Activated naive CD4-positive, alpha-beta T cell treated with anti-CD3 and anti-CD28 coated beads for 36 hours (primary cell): ENCODE measurements at regions not wholly inside any gene's neighbourhood (a gene's known extent, or its start where the extent isn't known, plus 50 kb on each side); places are given as distances from the start of the nearest gene placed in this dataset.
A peak's percentile ranks its signal among the peaks of the same experiment; 100 is the strongest.

ENCODE experiments used
- CTCF ChIA-PET: fragments of 350-600 bp; sonication (Branson Sonifier 250); formaldehyde crosslinking; loops from one replicate; lab custom pipeline; 2021; ENCODE audit warnings: antibody characterized with exemption; lab: Charles Lee
- DNase-seq: peaks from one replicate; pipeline ENCODE4 v3.0.0-alpha.2; 2020
- H3K27ac Mint-ChIP-seq: one replicate; pipeline ENCODE4 v1.8.0; 2021; ENCODE audit warnings: mild to moderate bottlenecking, mixed read lengths
- H3K27me3 Mint-ChIP-seq: one replicate; pipeline ENCODE4 v1.8.0; 2021; ENCODE audit warnings: low read depth, mixed read lengths
- H3K36me3 Mint-ChIP-seq: one replicate; pipeline ENCODE4 v1.8.0; 2021; ENCODE audit warnings: low read depth, mixed read lengths
- H3K4me1 Mint-ChIP-seq: one replicate; pipeline ENCODE4 v1.8.0; 2021; ENCODE audit warnings: low read depth, mixed read lengths
- H3K4me3 Mint-ChIP-seq: one replicate; pipeline ENCODE4 v1.8.0; 2021; ENCODE audit warnings: mild to moderate bottlenecking, moderate library complexity, mixed read lengths
- H3K9me3 Mint-ChIP-seq: one replicate; pipeline ENCODE4 v1.8.0; 2021; ENCODE audit warnings: mixed read lengths
- intact Hi-C: fragments of 100-400 bp; cut with micrococcal nuclease; formaldehyde crosslinking; loops from one replicate; pipeline ENCODE4 v1.15.1; 2023

GRCh38 chr1:31503570-31503969 lies 72.7 kb upstream of the TINAGL1 start:
- H3K27ac Mint-ChIP-seq: no peak overlapping the region

DNA sequence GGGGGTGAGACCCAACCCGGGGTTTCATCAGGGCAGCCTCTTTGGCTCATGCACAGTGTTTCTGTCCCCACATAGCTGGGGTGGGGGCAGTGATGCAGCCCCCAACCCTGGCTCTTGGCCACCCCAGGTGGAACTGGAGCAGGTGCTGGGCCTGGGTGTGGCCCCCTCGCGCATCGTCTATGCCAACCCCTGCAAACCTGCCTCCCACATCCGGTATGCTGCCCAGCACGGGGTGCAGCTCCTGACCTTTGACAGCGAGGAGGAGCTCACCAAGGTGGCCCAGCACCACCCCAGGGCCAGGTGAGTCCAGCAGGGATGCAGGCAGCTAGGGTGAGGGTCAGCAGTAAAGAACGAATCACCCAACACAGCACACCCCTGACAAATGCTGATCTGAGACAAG lies 72.3 kb upstream of the TINAGL1 start:
- intact Hi-C loops: no loop called here
- H3K27ac Mint-ChIP-seq: no peak overlapping the region
- no peaks in the 10 kb centered on the region for H3K36me3 Mint-ChIP-seq
- H3K9me3 Mint-ChIP-seq: no peaks in the 10 kb centered on the region
- peaks cover 16% of the 10 kb centered on the region for H3K4me1 Mint-ChIP-seq
- H3K4me3 Mint-ChIP-seq: no peak overlapping the region
- no peaks in the 10 kb centered on the region for H3K27me3 Mint-ChIP-seq
- CTCF ChIA-PET: no interaction called here
- DNase-seq: no peak

More at GRCh38 chr1:31503570-31503969, 72.7 kb upstream of the TINAGL1 start:
- H3K9me3 Mint-ChIP-seq: no peaks in the 10 kb centered on the region
- no peaks in the 10 kb centered on the region for H3K27me3 Mint-ChIP-seq
- peaks cover 14% of the 10 kb centered on the region for H3K4me1 Mint-ChIP-seq
- no peak for DNase-seq
- H3K4me3 Mint-ChIP-seq: no peak overlapping the region
- intact Hi-C loops: no loop called here
- CTCF ChIA-PET: no interaction called here
- H3K36me3 Mint-ChIP-seq: no peaks in the 10 kb centered on the region

DNA sequence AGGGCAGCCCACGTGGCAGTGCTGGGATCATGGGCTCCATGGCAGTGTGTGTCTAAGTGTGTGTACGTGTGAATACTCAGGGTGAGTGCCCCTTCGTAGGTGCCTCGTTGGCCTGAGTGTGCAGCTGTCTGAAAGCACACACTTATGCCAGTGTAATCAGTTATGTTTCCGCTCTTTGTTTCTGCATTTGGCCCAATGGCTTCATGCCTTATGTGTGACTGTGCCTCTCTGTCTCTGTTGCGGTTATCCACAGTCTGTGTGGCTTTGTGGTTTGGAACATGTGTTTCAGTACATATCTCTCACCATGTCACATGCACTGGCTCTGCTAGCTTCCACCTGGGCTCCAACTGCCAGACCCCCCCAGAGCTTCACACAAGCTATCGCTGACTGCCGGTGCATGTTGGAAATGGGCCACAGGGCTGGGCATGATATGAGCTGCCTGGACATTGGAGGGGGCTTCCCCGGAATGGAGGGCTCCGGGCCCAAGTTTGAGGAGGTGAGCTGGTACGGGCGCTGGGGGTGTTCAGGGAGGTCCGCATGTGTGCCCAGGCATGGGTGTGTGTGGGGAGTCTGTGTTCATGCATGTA lies 70.3 kb upstream of the TINAGL1 start:
- Mint-ChIP-seq H3K4me3 (no peak overlapping the region), H3K4me1 (peaks cover 19% of the 10 kb centered on the region), H3K27ac (no peak overlapping the region), H3K36me3 (no peaks in the 10 kb centered on the region), H3K27me3 (no peaks in the 10 kb centered on the region), H3K9me3 (no peaks in the 10 kb centered on the region)
- DNase-seq: peak; percentile 71
- intact Hi-C loops: no loop called here
- CTCF ChIA-PET: no interaction called here

DNA sequence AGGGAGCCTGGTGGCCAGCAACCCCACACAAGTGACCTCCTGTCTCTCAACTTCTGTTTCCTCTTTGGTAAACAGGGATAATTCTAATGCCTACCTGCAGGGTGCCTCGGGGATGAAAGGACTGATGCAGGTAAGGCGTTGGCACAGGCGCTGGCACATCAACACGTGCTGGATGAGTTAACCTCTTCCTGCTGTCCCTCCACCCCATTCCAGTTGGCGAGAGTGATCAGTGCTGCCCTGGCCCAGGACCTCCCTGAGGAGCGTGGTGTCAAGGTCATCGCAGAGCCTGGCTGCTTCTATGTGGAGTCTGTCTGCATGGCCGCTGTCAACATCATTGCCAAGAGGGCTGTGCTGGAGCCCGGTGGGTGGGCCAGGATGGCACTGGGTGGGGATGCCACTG lies 69.1 kb upstream of the TINAGL1 start:
- DNase-seq: no peak
- Mint-ChIP-seq H3K4me3 (no peak overlapping the region), H3K4me1 (peaks cover 19% of the 10 kb centered on the region), H3K9me3 (no peaks in the 10 kb centered on the region), H3K27ac (no peak overlapping the region), H3K27me3 (no peaks in the 10 kb centered on the region), H3K36me3 (no peaks in the 10 kb centered on the region)
- CTCF ChIA-PET: no interaction called here
- intact Hi-C loops: no loop called here

GRCh38 chr1:31507676-31508530 lies 68.4 kb upstream of the TINAGL1 start:
- H3K4me3 Mint-ChIP-seq: no peak overlapping the region
- H3K27me3 Mint-ChIP-seq: no peaks in the 10 kb centered on the region
- intact Hi-C loops: no loop called here
- peaks cover 19% of the 10 kb centered on the region for H3K4me1 Mint-ChIP-seq
- CTCF ChIA-PET: no interaction called here
- H3K27ac Mint-ChIP-seq: no peak overlapping the region
- no peak for DNase-seq
- H3K36me3 Mint-ChIP-seq: no peaks in the 10 kb centered on the region
- no peaks in the 10 kb centered on the region for H3K9me3 Mint-ChIP-seq

DNA sequence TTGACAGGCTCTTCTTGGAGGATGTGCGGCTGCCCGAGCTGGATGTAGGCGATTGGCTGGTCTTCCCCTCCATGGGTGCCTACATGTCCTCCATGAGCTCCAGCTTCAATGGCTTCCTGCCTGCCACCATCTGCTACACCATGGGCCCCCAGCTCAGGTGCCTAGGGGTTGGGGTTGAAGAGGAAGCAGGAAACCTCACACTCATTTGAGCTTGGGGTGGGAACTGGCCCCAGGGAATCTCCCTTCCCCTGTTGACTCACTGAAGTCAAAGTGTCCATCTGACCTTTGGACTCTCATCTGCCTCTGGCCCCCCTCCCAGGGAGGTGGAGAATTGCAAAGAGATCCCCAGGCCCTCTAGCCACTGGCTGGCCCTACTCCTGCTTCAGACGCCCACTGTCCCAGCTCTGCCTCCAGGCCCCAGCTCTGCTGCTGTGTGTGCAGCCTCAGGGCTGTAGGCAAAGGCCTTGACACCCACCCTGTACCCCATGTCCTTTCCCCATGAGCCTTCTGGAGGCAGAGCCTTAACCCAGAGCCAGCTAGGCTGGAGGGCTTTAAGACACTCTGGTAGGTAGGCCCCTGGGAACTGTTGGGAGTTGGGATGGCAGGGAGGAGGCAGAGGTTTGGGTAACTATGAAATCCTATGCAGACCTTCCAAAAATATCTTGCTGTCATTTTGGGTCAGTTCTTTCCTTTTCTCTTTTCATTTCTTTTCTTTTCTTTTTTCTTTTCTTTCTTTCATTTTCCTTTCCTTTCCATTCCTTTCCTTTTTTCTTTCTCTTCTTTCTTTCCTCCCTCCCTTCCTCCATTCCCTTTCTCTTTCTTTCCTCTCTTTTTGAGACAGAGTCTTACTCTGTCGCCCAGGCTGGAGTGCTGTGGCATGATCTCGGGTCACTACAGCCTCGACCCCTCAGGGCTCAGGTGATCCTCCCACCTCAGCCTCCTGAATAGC lies 66.9 kb upstream of the TINAGL1 start:
- Mint-ChIP-seq H3K4me1 (peaks cover 19% of the 10 kb centered on the region), H3K36me3 (no peaks in the 10 kb centered on the region), H3K27me3 (no peaks in the 10 kb centered on the region), H3K27ac (no peak overlapping the region), H3K4me3 (no peak overlapping the region), H3K9me3 (no peaks in the 10 kb centered on the region)
- CTCF ChIA-PET: no interaction called here
- peak; percentile 35 for DNase-seq
- intact Hi-C loops: no loop called here

DNA sequence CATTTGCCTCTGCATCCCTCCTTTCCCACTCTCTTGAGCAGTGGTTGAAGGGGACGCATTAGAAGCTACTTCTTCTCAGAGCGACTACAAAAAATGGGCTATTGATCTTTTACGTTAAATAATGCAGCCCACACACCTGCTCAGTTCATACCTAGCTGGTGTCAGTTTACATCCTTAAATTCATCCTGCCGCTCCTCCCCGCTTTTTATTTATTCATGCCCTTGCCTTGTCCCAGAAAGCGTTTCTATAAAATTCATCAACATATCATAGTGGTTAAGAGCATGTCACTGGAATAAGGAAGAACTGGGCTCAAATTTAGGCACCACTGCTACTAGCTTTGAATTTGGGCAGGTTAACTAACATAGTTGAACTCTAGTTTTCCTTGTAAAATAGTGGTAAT lies 66.0 kb upstream of the TINAGL1 start:
- Mint-ChIP-seq H3K9me3 (no peaks in the 10 kb centered on the region), H3K36me3 (no peaks in the 10 kb centered on the region), H3K27ac (no peak overlapping the region), H3K4me1 (peaks cover 17% of the 10 kb centered on the region), H3K4me3 (no peak overlapping the region), H3K27me3 (no peaks in the 10 kb centered on the region)
- intact Hi-C loops: no loop called here
- CTCF ChIA-PET: no interaction called here
- DNase-seq: no peak

DNA sequence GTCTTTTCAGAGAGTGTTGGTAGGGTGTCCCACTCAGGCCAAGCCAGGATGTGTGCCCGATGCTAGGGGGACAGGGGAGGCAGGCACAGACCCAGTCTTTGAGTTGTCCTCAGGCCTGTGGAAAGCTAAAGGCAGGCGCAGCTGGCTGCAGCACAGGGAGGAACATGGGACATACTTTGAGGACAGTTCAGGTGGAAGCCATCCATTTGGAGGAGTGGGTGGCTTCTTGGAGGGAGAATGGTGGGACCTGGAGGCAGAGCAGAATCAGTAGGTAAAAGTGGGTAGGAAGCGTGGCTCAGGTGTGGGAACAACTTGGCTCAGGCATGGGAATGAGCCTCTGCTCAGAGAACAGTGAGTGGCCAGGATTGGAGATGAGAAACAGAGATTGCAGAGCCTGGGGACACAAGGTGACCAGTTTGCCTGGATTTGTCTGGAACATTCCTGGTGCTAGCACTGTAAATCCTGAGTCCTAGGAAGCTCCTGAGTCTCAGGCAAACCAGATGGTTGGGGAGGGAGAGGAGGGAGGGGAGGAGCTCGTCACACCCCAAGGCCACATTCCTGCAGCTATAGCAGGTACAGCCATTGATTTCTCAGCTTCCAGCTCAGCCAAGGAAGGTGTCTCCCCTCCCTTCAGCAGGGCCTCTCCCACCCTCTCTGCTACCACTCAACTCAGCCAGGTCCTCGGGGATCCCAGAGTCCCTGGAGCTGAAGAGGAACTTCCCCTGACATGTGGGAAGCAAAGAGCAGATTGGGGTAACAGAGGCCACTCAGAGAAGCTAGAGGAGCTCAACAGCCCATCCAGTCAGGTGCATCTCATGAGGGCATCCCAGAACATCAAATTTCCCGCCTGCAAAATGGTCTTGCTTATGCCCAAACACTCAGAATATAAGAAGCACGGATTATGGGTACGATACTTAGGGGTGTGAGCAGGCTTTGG lies 65.2 kb upstream of the TINAGL1 start:
- intact Hi-C loops: no loop called here
- CTCF ChIA-PET: no interaction called here
- Mint-ChIP-seq H3K27ac (no peak overlapping the region), H3K36me3 (no peaks in the 10 kb centered on the region), H3K27me3 (no peaks in the 10 kb centered on the region), H3K4me1 (peaks cover 9% of the 10 kb centered on the region), H3K9me3 (no peaks in the 10 kb centered on the region), H3K4me3 (no peak overlapping the region)
- no peak for DNase-seq

GRCh38 chr1:31511848-31512615 lies 64.3 kb upstream of the TINAGL1 start:
- peaks cover 5% of the 10 kb centered on the region for H3K4me1 Mint-ChIP-seq
- CTCF ChIA-PET: no interaction called here

GRCh38 chr1:31514117-31514516 lies 62.2 kb upstream of the TINAGL1 start:
- Mint-ChIP-seq H3K9me3 (no peaks in the 10 kb centered on the region), H3K4me1 (peaks cover 2% of the 10 kb centered on the region), H3K36me3 (no peaks in the 10 kb centered on the region), H3K4me3 (no peak overlapping the region), H3K27me3 (no peaks in the 10 kb centered on the region), H3K27ac (no peak overlapping the region)
- CTCF ChIA-PET: no interaction called here
- no peak for DNase-seq
- intact Hi-C loops: no loop called here

More at GRCh38 chr1:31511848-31512615, 64.3 kb upstream of the TINAGL1 start:
- Mint-ChIP-seq H3K9me3 (no peaks in the 10 kb centered on the region), H3K4me3 (no peak overlapping the region), H3K27ac (no peak overlapping the region), H3K27me3 (no peaks in the 10 kb centered on the region), H3K36me3 (no peaks in the 10 kb centered on the region)
- no peak for DNase-seq
- intact Hi-C loops: no loop called here

- intact Hi-C loops: no loop called here
- no peaks in the 10 kb centered on the region for H3K36me3 Mint-ChIP-seq
- H3K4me3 Mint-ChIP-seq: no peak overlapping the region
- DNase-seq: no peak
- no peaks in the 10 kb centered on the region for H3K27me3 Mint-ChIP-seq
- H3K27ac Mint-ChIP-seq: no peak overlapping the region
- H3K9me3 Mint-ChIP-seq: no peaks in the 10 kb centered on the region
- CTCF ChIA-PET: no interaction called here
- no peaks in the 10 kb centered on the region for H3K4me1 Mint-ChIP-seq
These were observed 61.1 kb upstream of the TINAGL1 start for GRCh38 chr1:31515056-31515775.
